ENCODE measurements at regions not wholly inside any gene's neighbourhood (a gene's known extent, or its start where the extent isn't known, plus 50 kb on each side); places are given as distances from the start of the nearest gene placed in this dataset.
"Not testable (repeated sequence)": the region's sequence is repeated elsewhere in the genome, so short reads cannot be mapped to it uniquely, and the experiment has no call there.

- TF ChIP-seq EZH2 (IDR thresholded peaks at IDR 0.05; ENCODE audit: borderline replicate concordance, insufficient read depth, low read depth, low read length, poor library complexity, severe bottlenecking), result not testable (repeated sequence)
- TF ChIP-seq, protein P1, sequence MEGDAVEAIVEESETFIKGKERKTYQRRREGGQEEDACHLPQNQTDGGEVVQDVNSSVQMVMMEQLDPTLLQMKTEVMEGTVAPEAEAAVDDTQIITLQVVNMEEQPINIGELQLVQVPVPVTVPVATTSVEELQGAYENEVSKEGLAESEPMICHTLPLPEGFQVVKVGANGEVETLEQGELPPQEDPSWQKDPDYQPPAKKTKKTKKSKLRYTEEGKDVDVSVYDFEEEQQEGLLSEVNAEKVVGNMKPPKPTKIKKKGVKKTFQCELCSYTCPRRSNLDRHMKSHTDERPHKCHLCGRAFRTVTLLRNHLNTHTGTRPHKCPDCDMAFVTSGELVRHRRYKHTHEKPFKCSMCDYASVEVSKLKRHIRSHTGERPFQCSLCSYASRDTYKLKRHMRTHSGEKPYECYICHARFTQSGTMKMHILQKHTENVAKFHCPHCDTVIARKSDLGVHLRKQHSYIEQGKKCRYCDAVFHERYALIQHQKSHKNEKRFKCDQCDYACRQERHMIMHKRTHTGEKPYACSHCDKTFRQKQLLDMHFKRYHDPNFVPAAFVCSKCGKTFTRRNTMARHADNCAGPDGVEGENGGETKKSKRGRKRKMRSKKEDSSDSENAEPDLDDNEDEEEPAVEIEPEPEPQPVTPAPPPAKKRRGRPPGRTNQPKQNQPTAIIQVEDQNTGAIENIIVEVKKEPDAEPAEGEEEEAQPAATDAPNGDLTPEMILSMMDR (IDR thresholded peaks at IDR 0.05), result not testable (repeated sequence)
Observed at GRCh38 chr7:106554623-106555022, 106.3 kb downstream of the CCDC71L start.
